GM15510 (cell line): ENCODE measurements at regions not wholly inside any gene's neighbourhood (a gene's known extent, or its start where the extent isn't known, plus 50 kb on each side); places are given as distances from the start of the nearest gene placed in this dataset.

Experiments
- POLR2A ChIP-seq: IDR thresholded peaks from 3 replicates; pipeline ENCODE4 v1.6.1; 2011; ENCODE audit warnings: borderline replicate concordance; ENCODE audit not compliant: insufficient read length; ENCODE audit errors: extremely low read depth

- TF ChIP-seq POLR2A = no peak
Measured at GRCh38 chr6:14361956-14362587, 244.5 kb downstream of the CD83 start.

DNA sequence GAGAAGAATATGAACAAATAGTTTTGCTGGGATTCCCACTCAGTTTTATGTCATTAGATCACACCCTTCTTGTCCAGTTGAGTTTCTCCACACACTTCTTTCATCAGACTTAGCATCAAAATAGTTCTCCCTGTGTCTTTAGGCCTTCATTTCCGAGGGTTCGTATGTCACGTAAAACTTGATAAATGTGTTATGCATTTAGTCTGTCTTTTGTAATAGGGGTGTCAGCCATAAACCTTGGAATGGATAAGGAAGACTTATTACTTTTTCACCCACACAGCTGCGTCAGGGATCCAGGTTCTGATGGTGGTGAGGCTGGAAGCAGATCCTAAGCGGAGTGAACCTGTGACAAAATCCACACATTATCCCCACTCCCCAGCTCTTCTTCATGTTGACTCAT lies 246.8 kb downstream of the CD83 start:
- no peak for TF ChIP-seq POLR2A

DNA sequence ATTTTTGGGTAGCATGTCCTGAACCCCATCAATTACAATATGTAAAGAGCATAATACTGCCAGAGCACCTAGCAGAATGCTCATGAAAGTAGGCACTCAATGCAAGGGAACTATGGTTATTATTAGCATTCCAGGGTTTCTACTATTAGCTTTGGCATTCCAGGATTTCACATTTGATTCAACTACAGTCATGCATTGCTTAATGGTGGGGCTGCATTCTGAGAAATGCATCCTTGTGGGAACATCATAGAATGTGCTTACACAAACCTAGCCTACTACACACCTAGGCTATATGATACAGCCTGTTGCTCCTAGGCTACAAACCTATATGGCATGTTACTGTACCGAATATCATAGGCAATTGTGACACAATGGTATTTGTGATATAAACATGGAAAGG lies 247.8 kb downstream of the CD83 start:
- no peak for TF ChIP-seq POLR2A

GRCh38 chr6:14366315-14366714 lies 248.7 kb downstream of the CD83 start:
- no peak for TF ChIP-seq POLR2A

DNA sequence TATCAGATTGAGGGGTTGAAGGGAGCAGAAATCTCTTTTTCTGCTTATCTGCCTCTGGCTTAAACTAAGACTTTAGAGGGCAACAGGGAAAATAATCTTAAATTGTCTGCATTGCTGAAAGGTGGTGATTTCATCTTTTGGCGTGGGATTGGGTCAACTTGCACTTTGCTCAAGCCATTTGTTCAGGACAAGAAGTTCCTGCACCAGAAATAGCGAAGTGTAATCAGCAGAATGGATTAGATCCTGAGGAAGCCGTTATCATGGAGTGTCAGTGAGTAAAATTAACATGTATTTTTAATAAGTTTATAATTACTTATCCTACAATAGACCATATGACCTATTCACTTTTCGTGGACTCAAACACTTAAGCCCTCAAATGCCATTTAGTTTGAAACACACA lies 249.3 kb downstream of the CD83 start:
- TF ChIP-seq POLR2A = no peak

DNA sequence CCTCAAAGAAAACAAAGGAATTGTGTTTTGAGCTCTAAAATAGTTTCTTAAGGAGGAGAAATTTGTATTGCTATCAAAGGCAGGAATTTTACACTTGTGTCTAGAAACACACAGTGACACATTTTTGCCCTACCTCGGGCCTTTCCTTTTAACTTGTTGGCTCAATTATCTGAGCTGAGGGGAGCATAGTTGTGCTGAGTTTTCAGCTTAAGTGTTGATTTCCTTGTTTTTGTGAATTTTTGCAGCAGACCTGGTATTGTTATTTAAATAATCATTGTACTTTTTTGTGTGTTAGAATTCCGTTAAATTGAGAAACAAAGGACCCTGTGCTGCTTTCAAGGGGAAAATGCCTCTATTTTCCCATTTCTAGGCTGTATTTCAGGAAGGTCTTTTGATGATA lies 249.7 kb downstream of the CD83 start:
- TF ChIP-seq POLR2A = no peak

- TF ChIP-seq POLR2A = no peak
Measured at GRCh38 chr6:14369717-14370116, 252.1 kb downstream of the CD83 start.

GRCh38 chr6:14371530-14371929 lies 254.0 kb downstream of the CD83 start:
- no peak for TF ChIP-seq POLR2A

GRCh38 chr6:14372734-14373489 lies 255.3 kb downstream of the CD83 start:
- no peak for TF ChIP-seq POLR2A

DNA sequence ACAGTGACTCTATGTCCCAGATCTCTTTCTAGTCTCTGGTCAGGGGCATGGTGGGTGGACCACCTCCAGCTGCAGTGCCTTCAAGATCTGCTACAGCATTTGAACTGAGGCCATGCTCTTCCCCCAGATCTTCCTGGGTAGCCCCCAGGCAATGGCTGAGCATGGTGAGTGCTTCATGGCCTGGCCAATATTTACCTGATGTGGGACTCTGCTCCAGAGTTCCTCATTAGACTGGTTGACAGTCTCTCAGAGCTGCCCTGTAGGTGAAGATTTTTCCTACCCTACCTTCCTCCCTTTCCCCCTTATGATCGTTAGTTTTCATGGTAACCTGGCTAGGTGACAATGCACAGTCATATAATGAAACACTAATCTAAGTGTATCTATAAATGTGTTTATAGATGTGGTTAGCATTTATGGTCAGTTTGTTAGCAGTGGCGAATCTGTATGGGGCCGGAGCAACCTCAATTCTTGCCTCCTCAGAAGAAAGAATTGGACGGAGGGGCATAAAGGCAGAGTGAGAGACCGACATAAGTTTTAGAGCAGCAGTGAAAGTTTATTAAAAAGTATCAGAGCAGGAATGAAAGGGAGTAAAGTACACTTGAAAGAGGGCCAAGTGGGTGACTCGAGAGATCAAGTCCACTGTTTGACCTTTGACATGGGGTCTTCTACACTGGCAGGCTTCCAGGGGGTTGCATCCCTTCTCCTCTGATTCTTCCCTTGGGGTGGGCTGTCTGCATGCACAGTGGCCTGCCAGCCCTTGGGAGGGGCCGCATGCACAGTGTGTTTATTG lies 256.3 kb downstream of the CD83 start:
- TF ChIP-seq POLR2A = no peak

- no peak for TF ChIP-seq POLR2A
Measured at GRCh38 chr6:14375930-14376329, 258.4 kb downstream of the CD83 start.

DNA sequence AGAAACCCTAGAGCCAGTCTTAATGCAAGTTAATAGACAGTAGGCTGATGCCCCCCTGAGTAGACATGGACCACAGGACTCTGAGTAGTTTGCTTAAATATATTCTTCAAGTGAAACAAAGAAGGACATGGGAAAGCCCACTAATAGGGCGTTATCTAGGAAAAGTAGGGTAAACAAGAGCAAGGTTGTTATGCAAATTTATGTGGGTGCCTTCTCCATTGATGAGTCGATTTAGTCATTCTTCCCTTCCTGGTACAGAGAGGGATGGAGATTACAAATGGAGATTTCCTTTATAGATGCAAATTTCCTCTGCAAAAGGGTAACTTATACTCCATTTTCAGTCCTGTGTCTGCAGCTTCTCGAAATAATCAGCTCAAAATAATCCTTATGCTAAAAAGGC lies 262.0 kb downstream of the CD83 start:
- TF ChIP-seq POLR2A = no peak

DNA sequence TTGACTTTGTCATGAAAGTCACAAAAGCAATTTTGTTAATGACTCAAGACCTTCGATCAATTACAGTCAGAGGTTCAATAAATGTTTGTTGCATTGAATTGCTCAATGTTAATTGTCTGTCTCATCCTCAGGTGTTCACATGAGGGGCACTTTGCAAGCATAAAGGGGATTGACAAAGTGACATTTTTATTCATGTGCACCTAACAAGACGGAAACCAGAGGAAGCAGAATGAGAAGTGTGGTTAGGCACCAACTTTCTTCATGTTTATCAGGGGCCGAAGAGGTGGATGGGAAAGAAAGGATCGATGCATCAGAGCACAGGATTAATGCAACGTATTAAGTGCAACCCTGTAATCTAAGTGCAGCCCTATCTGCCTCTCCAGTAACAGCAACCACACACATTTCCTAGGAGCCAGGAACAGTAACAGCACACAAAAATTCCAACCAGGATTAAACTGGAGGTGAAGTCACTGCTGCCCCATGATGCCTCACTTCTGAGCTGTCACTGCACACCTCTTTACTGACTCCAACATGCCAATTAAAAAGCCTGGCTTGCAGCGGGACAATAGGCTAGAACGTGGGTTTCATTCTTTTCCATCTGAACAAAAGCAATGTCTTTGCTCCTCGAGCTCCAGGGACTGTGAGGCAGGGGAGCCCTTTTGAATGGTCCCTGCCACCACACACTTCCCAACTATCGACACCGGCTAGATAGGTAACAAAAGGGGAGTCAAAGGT lies 262.7 kb downstream of the CD83 start:
- TF ChIP-seq POLR2A = no peak

DNA sequence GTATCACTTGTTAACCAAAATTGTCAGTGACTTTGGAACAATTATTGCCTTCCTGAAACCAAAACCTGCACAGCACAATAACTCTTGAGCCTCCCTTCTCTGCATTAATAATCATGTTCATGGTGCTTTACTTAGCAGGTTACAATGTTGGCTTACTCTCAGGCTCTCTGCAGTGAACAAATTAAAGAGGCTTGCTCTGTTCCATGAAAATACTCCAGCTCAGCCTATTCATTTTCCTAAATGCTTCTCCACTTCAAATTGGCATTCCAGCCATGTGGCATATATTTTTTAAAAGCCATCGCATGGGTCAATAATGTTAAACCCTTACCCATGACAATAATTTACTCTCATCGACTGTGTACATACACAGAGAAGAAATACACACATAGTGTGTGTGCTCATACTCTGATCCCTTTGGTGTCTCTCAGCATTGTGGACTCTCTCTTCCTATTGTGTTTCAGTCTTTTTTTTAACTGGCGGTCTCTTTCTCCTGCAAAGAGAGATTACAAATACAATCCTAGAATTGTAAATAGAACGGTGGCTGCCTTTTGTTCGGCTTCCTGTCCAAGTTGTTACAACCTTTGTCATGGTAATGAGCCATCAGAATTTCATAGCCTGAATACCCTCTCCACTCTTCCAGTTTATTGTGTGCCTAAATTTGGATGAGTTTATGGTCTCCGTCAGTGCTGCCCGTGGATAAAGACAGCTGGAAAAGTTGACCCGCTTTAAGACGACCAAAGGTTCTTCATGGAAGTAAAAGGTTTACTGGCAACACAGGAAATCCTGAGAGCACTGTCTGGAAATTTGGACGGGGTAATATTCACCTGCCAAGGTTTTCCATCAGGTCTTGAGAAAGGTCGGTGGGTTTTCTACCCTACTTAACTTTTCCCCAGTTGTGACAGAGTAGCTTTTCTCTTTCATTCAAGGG lies 263.6 kb downstream of the CD83 start:
- no peak for TF ChIP-seq POLR2A
